ENCODE measurements at regions not wholly inside any gene's neighbourhood (a gene's known extent, or its start where the extent isn't known, plus 50 kb on each side); places are given as distances from the start of the nearest gene placed in this dataset.

DNA sequence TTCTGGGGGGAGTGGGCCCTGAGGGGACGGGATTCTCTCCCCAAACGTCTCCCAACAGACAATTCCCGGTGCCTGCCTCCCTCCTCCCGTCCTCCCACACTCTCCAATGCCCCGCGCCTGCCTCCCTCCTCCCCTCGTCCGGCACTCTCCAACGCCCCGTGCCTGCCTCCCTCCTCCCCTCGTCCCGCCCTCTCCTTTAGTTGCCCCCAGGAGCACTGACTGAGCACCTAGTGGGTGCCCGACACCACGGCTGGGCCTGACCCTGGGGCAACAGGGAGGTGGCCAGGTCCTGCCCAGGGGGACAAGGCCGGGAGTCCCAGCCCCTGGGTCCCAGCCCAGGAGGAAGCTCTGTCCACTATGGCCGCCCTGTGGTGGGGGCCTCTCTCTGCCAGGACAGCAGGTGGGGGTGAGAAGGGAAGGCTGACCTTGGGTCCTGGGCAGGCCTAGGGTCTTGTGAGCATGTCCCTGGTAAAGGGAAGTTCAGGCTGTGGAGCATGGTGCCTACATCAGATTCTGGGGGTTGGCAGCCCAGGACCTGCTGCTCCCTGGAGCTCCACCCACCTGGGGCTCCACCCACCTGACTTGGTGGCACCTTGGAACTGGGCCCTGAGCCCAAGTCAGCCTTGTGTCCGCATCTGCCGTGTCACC, 942.3 kb downstream of the BRD1 start:
- TF ChIP-seq, protein P1, sequence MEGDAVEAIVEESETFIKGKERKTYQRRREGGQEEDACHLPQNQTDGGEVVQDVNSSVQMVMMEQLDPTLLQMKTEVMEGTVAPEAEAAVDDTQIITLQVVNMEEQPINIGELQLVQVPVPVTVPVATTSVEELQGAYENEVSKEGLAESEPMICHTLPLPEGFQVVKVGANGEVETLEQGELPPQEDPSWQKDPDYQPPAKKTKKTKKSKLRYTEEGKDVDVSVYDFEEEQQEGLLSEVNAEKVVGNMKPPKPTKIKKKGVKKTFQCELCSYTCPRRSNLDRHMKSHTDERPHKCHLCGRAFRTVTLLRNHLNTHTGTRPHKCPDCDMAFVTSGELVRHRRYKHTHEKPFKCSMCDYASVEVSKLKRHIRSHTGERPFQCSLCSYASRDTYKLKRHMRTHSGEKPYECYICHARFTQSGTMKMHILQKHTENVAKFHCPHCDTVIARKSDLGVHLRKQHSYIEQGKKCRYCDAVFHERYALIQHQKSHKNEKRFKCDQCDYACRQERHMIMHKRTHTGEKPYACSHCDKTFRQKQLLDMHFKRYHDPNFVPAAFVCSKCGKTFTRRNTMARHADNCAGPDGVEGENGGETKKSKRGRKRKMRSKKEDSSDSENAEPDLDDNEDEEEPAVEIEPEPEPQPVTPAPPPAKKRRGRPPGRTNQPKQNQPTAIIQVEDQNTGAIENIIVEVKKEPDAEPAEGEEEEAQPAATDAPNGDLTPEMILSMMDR (IDR thresholded peaks at IDR 0.05 in 2 of 3, conservative IDR thresholded peaks at IDR 0.05 in 1 of 3; ENCODE audit: borderline replicate concordance in 1 of 3, insufficient read depth in 1 of 3, low read depth in 2 of 3, low read length in 2 of 3): no peak
- no peak for TF ChIP-seq POLR2A (IDR thresholded peaks at IDR 0.05; ENCODE audit: borderline replicate concordance, extremely low read depth, insufficient read depth, insufficient read length)
- TF ChIP-seq SIN3A (IDR thresholded peaks at IDR 0.05; ENCODE audit: low read depth): no peak
- TF ChIP-seq EZH2 (IDR thresholded peaks at IDR 0.05): no peak
- no peak for TF ChIP-seq POLR2AphosphoS5 (IDR thresholded peaks at IDR 0.05; ENCODE audit: low read depth, low read length)
- no peak for TF ChIP-seq CEBPB (IDR thresholded peaks at IDR 0.05; ENCODE audit: low read depth)
- TF ChIP-seq ZNF274 (IDR thresholded peaks at IDR 0.05; ENCODE audit: low read depth, low read length): no peak
